ENCODE measurements at regions not wholly inside any gene's neighbourhood (a gene's known extent, or its start where the extent isn't known, plus 50 kb on each side); places are given as distances from the start of the nearest gene placed in this dataset.

DNA sequence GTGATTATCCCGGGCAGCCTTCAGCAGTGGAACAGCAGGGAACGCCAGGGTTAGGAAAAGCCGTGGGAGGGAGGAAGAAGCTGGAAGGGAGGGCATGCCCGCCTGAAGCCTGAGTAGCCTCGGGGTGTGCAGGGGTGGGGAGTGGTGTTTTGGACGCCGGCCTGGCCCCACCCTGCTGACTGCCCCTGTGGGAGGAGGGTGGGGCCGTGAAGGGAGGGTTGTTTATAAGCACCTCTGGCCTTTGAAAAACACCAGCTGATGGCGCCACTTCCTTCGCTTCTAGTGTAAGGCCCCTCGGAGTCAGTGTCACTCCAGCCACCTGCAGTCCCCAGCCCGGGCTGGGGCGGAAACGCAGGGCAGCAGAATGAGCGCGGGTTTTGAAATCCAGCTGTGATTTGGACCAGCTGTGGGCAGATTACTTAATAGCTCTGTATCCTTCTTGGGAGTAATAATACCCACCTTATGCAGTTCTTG is 52.8 kb upstream of the BMP6 start (continued):
- TF ChIP-seq CBFB (CRISPR knock-in tag; IDR thresholded peaks at IDR 0.05) (no peak), ZNF224 (CRISPR knock-in tag; IDR thresholded peaks at IDR 0.05) (no peak), NCOA5 (CRISPR knock-in tag; IDR thresholded peaks at IDR 0.05) (no peak), ZBTB42 (CRISPR knock-in tag; IDR thresholded peaks at IDR 0.05) (no peak), SP2 (CRISPR knock-in tag; IDR thresholded peaks at IDR 0.05) (no peak), ZNF230 (CRISPR knock-in tag; IDR thresholded peaks at IDR 0.05) (no peak), PTBP1 (IDR thresholded peaks at IDR 0.05; ENCODE audit: low read depth, low read length, poor library complexity, severe bottlenecking) (no peak)

DNA sequence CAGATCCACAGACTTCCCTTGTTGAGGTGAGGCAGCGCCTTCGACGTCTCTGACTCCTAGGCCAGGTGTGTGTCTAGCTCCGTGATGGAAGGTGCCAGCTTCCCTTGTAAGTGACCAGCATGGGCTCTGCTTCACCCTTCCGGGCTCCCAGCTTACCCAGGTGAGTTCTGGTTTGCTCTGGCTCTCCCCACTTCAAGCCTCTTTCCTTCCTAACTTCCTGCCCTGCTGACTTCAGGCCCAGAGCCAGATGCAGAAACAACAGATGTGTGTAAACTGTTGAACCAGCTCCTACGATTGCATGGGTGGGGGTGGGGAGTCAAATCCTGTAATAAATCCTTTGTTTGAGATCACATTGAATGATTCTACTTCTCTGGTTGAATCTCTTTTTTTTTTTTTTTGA is 51.6 kb upstream of the BMP6 start:
- no peaks in the 10 kb centered on the region for H3K9me3 ChIP-seq (ENCODE audit: low read length)
- no peak overlapping the region for H3K4me3 ChIP-seq (replicated peaks in 1 of 3; ENCODE audit: insufficient read depth in 1 of 3, low read depth in 2 of 3, low read length in 3 of 3)
- FAIRE-seq = no peak
- intact Hi-C loops (cut with micrococcal nuclease; ENCODE audit: unreplicated experiment) = no loop called here
- no peak overlapping the region for H3K27ac ChIP-seq (ENCODE audit: extremely low read length, insufficient read depth, low read length)
- H3K4me2 ChIP-seq (ENCODE audit: low read depth, low read length) = no peak overlapping the region
- no peaks in the 10 kb centered on the region for H4K20me1 ChIP-seq (ENCODE audit: insufficient read depth, low read length)
- no peaks in the 10 kb centered on the region for H3K4me1 ChIP-seq (ENCODE audit: insufficient read depth, low read length)
- no TSS peak for BruUV-seq (replicated peaks)
- no peak overlapping the region for H3K9ac ChIP-seq (ENCODE audit: insufficient read depth, low read depth, low read length)
- no peak; the same call in 2 of the 3 replicates for ATAC-seq
- ChIA-PET CTCF (ENCODE audit: low intra/inter-chr PET ratio, low total read pairs) (no interaction called here), POLR2A (no interaction called here)
- H2AFZ ChIP-seq (ENCODE audit: low read length) = no peak overlapping the region
- H3K79me2 ChIP-seq (ENCODE audit: insufficient read depth, low read length) = no peaks in the 10 kb centered on the region
- DNase-seq (ENCODE audit: low spot score) = no peak
- TF ChIP-seq CBX1 (IDR thresholded peaks at IDR 0.05; ENCODE audit: low read depth) (no peak), KLF11 (CRISPR knock-in tag; IDR thresholded peaks at IDR 0.05) (no peak), SMAD1 (CRISPR knock-in tag; IDR thresholded peaks at IDR 0.05; ENCODE audit: borderline replicate concordance, low read depth) (no peak), ZFP90 (CRISPR knock-in tag; IDR thresholded peaks at IDR 0.05; ENCODE audit: borderline replicate concordance) (no peak), ZNF772 (CRISPR knock-in tag; IDR thresholded peaks at IDR 0.05) (no peak), HES4 (CRISPR knock-in tag; IDR thresholded peaks at IDR 0.05; ENCODE audit: borderline replicate concordance) (no peak), RFX3 (CRISPR knock-in tag; IDR thresholded peaks at IDR 0.05) (no peak), ZNF607 (CRISPR knock-in tag; IDR thresholded peaks at IDR 0.05; ENCODE audit: borderline replicate concordance) (no peak), HNRNPUL1 (IDR thresholded peaks at IDR 0.05; ENCODE audit: low read depth, low read length) (no peak), ZNF350 (CRISPR knock-in tag; IDR thresholded peaks at IDR 0.05; ENCODE audit: borderline replicate concordance, low read depth) (no peak)
- TF ChIP-seq, protein P1, sequence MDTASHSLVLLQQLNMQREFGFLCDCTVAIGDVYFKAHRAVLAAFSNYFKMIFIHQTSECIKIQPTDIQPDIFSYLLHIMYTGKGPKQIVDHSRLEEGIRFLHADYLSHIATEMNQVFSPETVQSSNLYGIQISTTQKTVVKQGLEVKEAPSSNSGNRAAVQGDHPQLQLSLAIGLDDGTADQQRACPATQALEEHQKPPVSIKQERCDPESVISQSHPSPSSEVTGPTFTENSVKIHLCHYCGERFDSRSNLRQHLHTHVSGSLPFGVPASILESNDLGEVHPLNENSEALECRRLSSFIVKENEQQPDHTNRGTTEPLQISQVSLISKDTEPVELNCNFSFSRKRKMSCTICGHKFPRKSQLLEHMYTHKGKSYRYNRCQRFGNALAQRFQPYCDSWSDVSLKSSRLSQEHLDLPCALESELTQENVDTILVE (CRISPR knock-in tag; IDR thresholded peaks at IDR 0.05) = no peak
- peaks cover 1 to 36% of the 10 kb centered on the region in 2 experiments; a peak in 3 of 5 replicates for H3K27me3 ChIP-seq (ENCODE audit: control insufficient read depth in 1 of 2, insufficient read depth in 2 of 2, low read length in 2 of 2)
- WGBS (ENCODE audit: low lambda C conversion rate) = 58% methylated on average over 6 of the region's 6 CpGs
- in situ Hi-C loops (cut with HindIII; ENCODE audit: extremely low pct_ligation_motif_present, low pct_unique_long_range_greater_than_20kb) = no loop called here
- H3K36me3 ChIP-seq (replicated peaks in 1 of 2; ENCODE audit: control insufficient read depth in 1 of 2, insufficient read depth in 2 of 2, low read length in 2 of 2) = no peaks in the 10 kb centered on the region
